ENCODE measurements at regions not wholly inside any gene's neighbourhood (a gene's known extent, or its start where the extent isn't known, plus 50 kb on each side); places are given as distances from the start of the nearest gene placed in this dataset.

DNA sequence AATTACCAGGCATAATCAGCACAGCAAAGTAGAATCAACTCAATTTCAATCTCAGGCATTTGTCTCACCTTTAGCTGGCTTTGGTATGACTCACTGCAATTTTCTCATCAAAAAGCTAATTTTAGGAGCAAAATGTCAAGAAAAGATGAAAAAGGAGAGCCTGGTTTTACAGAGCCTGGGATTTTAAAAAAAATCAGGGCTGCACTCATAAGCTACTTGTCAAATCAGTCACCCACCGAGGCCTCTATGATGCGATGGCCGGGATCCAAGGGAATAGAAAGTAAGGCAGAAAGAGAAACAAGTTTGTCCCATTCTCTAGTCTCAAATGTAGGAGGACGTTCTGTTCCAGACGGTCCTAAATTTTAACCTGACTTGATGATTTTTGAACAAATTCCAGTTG, 170.9 kb downstream of the SOCS6 start:
- TF ChIP-seq ARNT (IDR thresholded peaks at IDR 0.05) (no peak), HDGF (IDR thresholded peaks at IDR 0.05; ENCODE audit: borderline replicate concordance) (no peak), ELF4 (IDR thresholded peaks at IDR 0.05) (no peak), FOXM1 (IDR thresholded peaks at IDR 0.05; ENCODE audit: borderline replicate concordance) (no peak), SP1 (IDR thresholded peaks at IDR 0.05) (no peak)
